ENCODE measurements at regions not wholly inside any gene's neighbourhood (a gene's known extent, or its start where the extent isn't known, plus 50 kb on each side); places are given as distances from the start of the nearest gene placed in this dataset.

- Histone ChIP-seq H3K4me1 (ENCODE audit: insufficient read depth, low read length, poor library complexity, severe bottlenecking) (no peaks in the 10 kb centered on the region), H3K9me2 (ENCODE audit: insufficient read depth, low read length) (no peaks in the 10 kb centered on the region), H3K9me3 (ENCODE audit: low read length) (no peaks in the 10 kb centered on the region), H3K79me2 (ENCODE audit: insufficient read depth, low read depth, low read length) (no peaks in the 10 kb centered on the region), H3K4me2 (ENCODE audit: low read length) (no peak overlapping the region), H3K4me3 (ENCODE audit: low read depth, low read length, poor library complexity, severe bottlenecking) (no peak overlapping the region), H3K36me3 (ENCODE audit: insufficient read depth, low read length) (no peaks in the 10 kb centered on the region), H3K27ac (ENCODE audit: low read depth, low read length, poor library complexity, severe bottlenecking) (no peak overlapping the region), H2AFZ (ENCODE audit: low read length) (no peak overlapping the region), H4K20me1 (ENCODE audit: insufficient read depth, low read length) (no peaks in the 10 kb centered on the region)
- ChIA-PET CTCF (ENCODE audit: unreplicated experiment) (no interaction called here), POLR2A (interaction anchor here (0.6 kb wide), 1 partner anchor 223 kb away, joined by 3 read pairs; no protein-coding TSS in a partner anchor)
- TF ChIP-seq, protein P1, sequence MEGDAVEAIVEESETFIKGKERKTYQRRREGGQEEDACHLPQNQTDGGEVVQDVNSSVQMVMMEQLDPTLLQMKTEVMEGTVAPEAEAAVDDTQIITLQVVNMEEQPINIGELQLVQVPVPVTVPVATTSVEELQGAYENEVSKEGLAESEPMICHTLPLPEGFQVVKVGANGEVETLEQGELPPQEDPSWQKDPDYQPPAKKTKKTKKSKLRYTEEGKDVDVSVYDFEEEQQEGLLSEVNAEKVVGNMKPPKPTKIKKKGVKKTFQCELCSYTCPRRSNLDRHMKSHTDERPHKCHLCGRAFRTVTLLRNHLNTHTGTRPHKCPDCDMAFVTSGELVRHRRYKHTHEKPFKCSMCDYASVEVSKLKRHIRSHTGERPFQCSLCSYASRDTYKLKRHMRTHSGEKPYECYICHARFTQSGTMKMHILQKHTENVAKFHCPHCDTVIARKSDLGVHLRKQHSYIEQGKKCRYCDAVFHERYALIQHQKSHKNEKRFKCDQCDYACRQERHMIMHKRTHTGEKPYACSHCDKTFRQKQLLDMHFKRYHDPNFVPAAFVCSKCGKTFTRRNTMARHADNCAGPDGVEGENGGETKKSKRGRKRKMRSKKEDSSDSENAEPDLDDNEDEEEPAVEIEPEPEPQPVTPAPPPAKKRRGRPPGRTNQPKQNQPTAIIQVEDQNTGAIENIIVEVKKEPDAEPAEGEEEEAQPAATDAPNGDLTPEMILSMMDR (conservative IDR thresholded peaks at IDR 0.05; ENCODE audit: low read length), result no peak
- no peak for TF ChIP-seq EZH2phosphoT487 (IDR thresholded peaks at IDR 0.05; ENCODE audit: borderline replicate concordance, low read depth, low read length)
- no TSS peak for BruUV-seq (replicated peaks)
- DNase-seq (ENCODE audit: low spot score), result no peak
- intact Hi-C loops (cut with micrococcal nuclease; ENCODE audit: unreplicated experiment), result no loop called here
Measured at GRCh38 chr5:38113880-38114279, 144.5 kb upstream of the EGFLAM start.

DNA sequence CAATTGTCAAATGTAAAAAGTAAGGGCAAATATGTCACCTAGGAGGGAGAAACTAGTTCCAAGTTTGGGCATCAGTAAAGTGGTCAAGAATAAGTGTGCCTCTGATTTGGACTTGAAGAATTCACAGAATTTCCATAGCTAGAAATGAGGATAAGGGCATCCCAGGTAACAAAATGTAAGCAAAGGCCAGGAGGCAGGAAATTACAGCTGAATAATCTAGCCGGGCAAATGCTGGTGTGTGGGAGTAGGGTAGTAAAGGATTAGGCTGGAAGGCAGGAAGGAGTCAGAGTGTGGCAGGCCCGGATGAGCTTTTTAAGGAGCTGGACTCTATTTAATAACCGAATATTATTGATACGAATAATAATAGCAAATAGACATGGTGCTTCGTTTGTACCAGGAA lies 144.9 kb upstream of the EGFLAM start:
- H3K79me2 ChIP-seq (ENCODE audit: insufficient read depth, low read depth, low read length), result no peaks in the 10 kb centered on the region
- H3K27ac ChIP-seq (ENCODE audit: low read depth, low read length, poor library complexity, severe bottlenecking), result no peak overlapping the region
- ChIA-PET CTCF (ENCODE audit: unreplicated experiment) (no interaction called here), POLR2A (no interaction called here)
- intact Hi-C loops (cut with micrococcal nuclease; ENCODE audit: unreplicated experiment), result no loop called here
- DNase-seq (ENCODE audit: low spot score), result no peak
- TF ChIP-seq EZH2phosphoT487 (IDR thresholded peaks at IDR 0.05; ENCODE audit: borderline replicate concordance, low read depth, low read length), result no peak
- TF ChIP-seq, protein P1 (conservative IDR thresholded peaks at IDR 0.05; ENCODE audit: low read length), result no peak
- no TSS peak for BruUV-seq (replicated peaks)
- no peaks in the 10 kb centered on the region for H3K4me1 ChIP-seq (ENCODE audit: insufficient read depth, low read length, poor library complexity, severe bottlenecking)
- H3K36me3 ChIP-seq (ENCODE audit: insufficient read depth, low read length), result no peaks in the 10 kb centered on the region
- H4K20me1 ChIP-seq (ENCODE audit: insufficient read depth, low read length), result no peaks in the 10 kb centered on the region
- H3K9me3 ChIP-seq (ENCODE audit: low read length), result no peaks in the 10 kb centered on the region
- H3K4me3 ChIP-seq (ENCODE audit: low read depth, low read length, poor library complexity, severe bottlenecking), result no peak overlapping the region
- no peak overlapping the region for H3K4me2 ChIP-seq (ENCODE audit: low read length)
- H3K9me2 ChIP-seq (ENCODE audit: insufficient read depth, low read length), result no peaks in the 10 kb centered on the region
- H2AFZ ChIP-seq (ENCODE audit: low read length), result no peak overlapping the region

DNA sequence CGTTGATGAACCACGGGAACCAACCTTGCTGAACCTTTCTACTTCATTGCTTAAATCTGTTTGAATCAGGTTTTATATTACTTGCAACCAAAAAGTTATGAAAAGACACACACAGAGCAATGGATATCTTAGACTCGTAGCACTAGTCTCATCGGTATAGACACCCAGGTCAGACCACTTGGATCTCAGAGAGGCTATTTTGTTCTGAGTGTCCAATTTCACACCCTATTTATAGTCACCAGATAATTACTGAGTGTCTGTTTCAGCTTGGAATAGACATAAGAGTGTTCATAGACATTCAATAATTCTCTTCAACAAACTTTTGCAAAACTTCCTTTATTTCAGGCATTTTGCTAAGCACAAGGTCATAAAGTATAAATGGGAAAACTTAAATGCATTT lies 145.4 kb upstream of the EGFLAM start:
- Histone ChIP-seq H3K27ac (ENCODE audit: low read depth, low read length, poor library complexity, severe bottlenecking) (no peak overlapping the region), H3K9me3 (ENCODE audit: low read length) (no peaks in the 10 kb centered on the region), H3K36me3 (ENCODE audit: insufficient read depth, low read length) (no peaks in the 10 kb centered on the region), H4K20me1 (ENCODE audit: insufficient read depth, low read length) (no peaks in the 10 kb centered on the region), H2AFZ (ENCODE audit: low read length) (no peak overlapping the region), H3K4me2 (ENCODE audit: low read length) (no peak overlapping the region), H3K4me3 (ENCODE audit: low read depth, low read length, poor library complexity, severe bottlenecking) (no peak overlapping the region), H3K79me2 (ENCODE audit: insufficient read depth, low read depth, low read length) (no peaks in the 10 kb centered on the region), H3K4me1 (ENCODE audit: insufficient read depth, low read length, poor library complexity, severe bottlenecking) (no peaks in the 10 kb centered on the region), H3K9me2 (ENCODE audit: insufficient read depth, low read length) (no peaks in the 10 kb centered on the region)
- BruUV-seq (replicated peaks), result no TSS peak
- DNase-seq (ENCODE audit: low spot score), result no peak
- ChIA-PET CTCF (ENCODE audit: unreplicated experiment) (no interaction called here), POLR2A (no interaction called here)
- intact Hi-C loops (cut with micrococcal nuclease; ENCODE audit: unreplicated experiment), result no loop called here
- TF ChIP-seq EZH2phosphoT487 (IDR thresholded peaks at IDR 0.05; ENCODE audit: borderline replicate concordance, low read depth, low read length), result no peak
- TF ChIP-seq, protein P1 (conservative IDR thresholded peaks at IDR 0.05; ENCODE audit: low read length), result no peak

Measured in OCI-LY7 (cell line).